ENCODE measurements at regions not wholly inside any gene's neighbourhood (a gene's known extent, or its start where the extent isn't known, plus 50 kb on each side); places are given as distances from the start of the nearest gene placed in this dataset.

- no peaks in the 10 kb centered on the region for H3K27me3 Mint-ChIP-seq (ENCODE audit: low read depth)
- DNase-seq = no peak
- CTCF ChIA-PET = no interaction called here
- no peak for ATAC-seq
- H3K36me3 Mint-ChIP-seq (ENCODE audit: low read depth) = no peaks in the 10 kb centered on the region
- no peaks in the 10 kb centered on the region for H3K4me1 Mint-ChIP-seq (ENCODE audit: low read depth)
- peaks cover 8% of the 10 kb centered on the region for H3K9me3 Mint-ChIP-seq (ENCODE audit: insufficient read depth)
- no peak overlapping the region for H3K27ac Mint-ChIP-seq
- no peak overlapping the region for H3K4me3 Mint-ChIP-seq
- POLR2A ChIA-PET = no interaction called here
These were observed 973.5 kb upstream of the B3GALT2 start for GRCh38 chr1:194159941-194160340.

GRCh38 chr1:194155962-194156361 is 969.5 kb upstream of the B3GALT2 start:
- Mint-ChIP-seq H3K27me3 (ENCODE audit: low read depth) (no peaks in the 10 kb centered on the region), H3K36me3 (ENCODE audit: low read depth) (no peaks in the 10 kb centered on the region), H3K4me1 (ENCODE audit: low read depth) (no peaks in the 10 kb centered on the region), H3K4me3 (no peak overlapping the region), H3K9me3 (ENCODE audit: insufficient read depth) (peaks cover 8% of the 10 kb centered on the region), H3K27ac (no peak overlapping the region)
- DNase-seq (no peak), ATAC-seq (no peak)
- POLR2A ChIA-PET = no interaction called here
- CTCF ChIA-PET = no interaction called here

DNA sequence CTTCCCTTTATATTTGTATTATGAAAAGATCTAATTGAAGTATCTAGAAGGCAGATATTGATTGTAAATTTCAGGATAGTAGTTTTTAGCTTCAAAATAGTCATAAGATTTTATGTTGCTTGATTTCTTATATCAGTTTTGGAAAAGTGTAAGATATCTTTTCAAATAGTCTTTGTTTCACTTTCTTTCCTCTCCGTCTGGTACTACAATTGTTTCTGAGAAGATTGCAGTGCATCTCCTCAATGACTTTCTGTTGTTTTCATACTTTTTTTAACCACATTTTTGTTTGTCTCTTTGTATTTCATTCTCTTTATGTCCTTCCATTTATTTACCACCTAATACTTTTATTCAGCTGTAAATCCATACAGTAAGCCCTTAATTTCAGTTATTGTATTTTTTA is 964.6 kb upstream of the B3GALT2 start:
- ATAC-seq = no peak
- Mint-ChIP-seq H3K9me3 (ENCODE audit: insufficient read depth) (no peaks in the 10 kb centered on the region), H3K36me3 (ENCODE audit: low read depth) (no peaks in the 10 kb centered on the region), H3K27me3 (ENCODE audit: low read depth) (no peaks in the 10 kb centered on the region), H3K27ac (peak overlapping the region; percentile 67), H3K4me1 (ENCODE audit: low read depth) (no peaks in the 10 kb centered on the region), H3K4me3 (peak overlapping the region; percentile 60)
- DNase-seq = no peak
- CTCF ChIA-PET = no interaction called here
- POLR2A ChIA-PET = no interaction called here

DNA sequence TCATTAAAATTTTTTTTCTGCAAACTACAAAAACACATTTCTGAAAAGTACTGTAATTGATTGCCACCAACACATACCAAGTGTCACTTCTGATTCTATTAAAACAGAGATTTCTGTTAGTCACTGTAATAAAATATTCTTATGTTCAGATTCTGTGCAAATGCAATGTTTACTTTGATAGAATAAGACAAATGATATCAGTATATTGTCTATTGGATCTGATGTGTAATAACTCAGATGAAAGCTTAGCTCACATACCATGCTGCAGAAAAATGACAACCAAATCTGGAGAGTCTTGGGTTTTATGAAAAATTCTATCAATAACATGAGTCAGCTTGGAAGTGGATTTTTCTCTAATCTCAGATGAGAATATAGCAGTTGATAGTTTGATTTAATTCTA is 963.8 kb upstream of the B3GALT2 start:
- H3K4me1 Mint-ChIP-seq (ENCODE audit: low read depth) = no peaks in the 10 kb centered on the region
- H3K36me3 Mint-ChIP-seq (ENCODE audit: low read depth) = no peaks in the 10 kb centered on the region
- H3K27ac Mint-ChIP-seq = no peak overlapping the region
- ChIA-PET POLR2A (no interaction called here), CTCF (no interaction called here)
- H3K27me3 Mint-ChIP-seq (ENCODE audit: low read depth) = no peaks in the 10 kb centered on the region
- DNase-seq (no peak), ATAC-seq (no peak)
- H3K9me3 Mint-ChIP-seq (ENCODE audit: insufficient read depth) = no peaks in the 10 kb centered on the region
- H3K4me3 Mint-ChIP-seq = no peak overlapping the region

GRCh38 chr1:194133152-194133551 is 946.7 kb upstream of the B3GALT2 start:
- ATAC-seq (no peak), DNase-seq (no peak)
- no peaks in the 10 kb centered on the region for H3K27me3 Mint-ChIP-seq (ENCODE audit: low read depth)
- ChIA-PET CTCF (interaction anchor here (0.7 kb wide), 1 partner anchor 142 kb away, joined by 3 read pairs; no protein-coding TSS in a partner anchor), POLR2A (no interaction called here)
- H3K4me1 Mint-ChIP-seq (ENCODE audit: low read depth) = peaks cover 5% of the 10 kb centered on the region
- H3K4me3 Mint-ChIP-seq = no peak overlapping the region
- H3K36me3 Mint-ChIP-seq (ENCODE audit: low read depth) = no peaks in the 10 kb centered on the region
- no peaks in the 10 kb centered on the region for H3K9me3 Mint-ChIP-seq (ENCODE audit: insufficient read depth)
- no peak overlapping the region for H3K27ac Mint-ChIP-seq

DNA sequence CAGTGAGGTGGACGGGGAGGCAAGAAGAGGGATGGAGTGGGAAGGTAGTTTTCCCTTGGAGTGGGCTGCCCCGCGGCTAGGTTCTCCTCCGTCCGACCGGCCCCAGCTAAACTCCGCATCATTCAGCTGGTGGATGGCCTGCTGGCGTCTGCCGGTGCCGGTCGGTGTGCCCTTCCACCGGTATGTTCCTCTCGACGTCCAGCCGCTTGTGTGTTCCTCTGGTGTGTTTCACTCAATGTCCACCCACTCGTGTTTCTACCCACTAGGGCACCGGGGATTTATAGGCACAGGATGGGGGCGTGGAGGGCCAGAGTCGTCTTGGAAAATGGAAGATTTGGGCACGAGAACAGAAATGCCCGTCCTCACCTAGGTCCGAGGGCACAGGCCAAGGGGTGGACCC is 931.7 kb upstream of the B3GALT2 start:
- DNase-seq (no peak), ATAC-seq (no peak)
- Mint-ChIP-seq H3K4me3 (no peak overlapping the region), H3K9me3 (ENCODE audit: insufficient read depth) (no peaks in the 10 kb centered on the region), H3K4me1 (ENCODE audit: low read depth) (no peaks in the 10 kb centered on the region), H3K27ac (no peak overlapping the region), H3K27me3 (ENCODE audit: low read depth) (no peaks in the 10 kb centered on the region), H3K36me3 (ENCODE audit: low read depth) (no peaks in the 10 kb centered on the region)
- ChIA-PET CTCF (no interaction called here), POLR2A (no interaction called here)

GRCh38 chr1:194117582-194117981 is 931.2 kb upstream of the B3GALT2 start:
- no peak overlapping the region for H3K4me3 Mint-ChIP-seq
- no peak for ATAC-seq
- no peaks in the 10 kb centered on the region for H3K4me1 Mint-ChIP-seq (ENCODE audit: low read depth)
- no peaks in the 10 kb centered on the region for H3K27me3 Mint-ChIP-seq (ENCODE audit: low read depth)
- DNase-seq = no peak
- H3K36me3 Mint-ChIP-seq (ENCODE audit: low read depth) = no peaks in the 10 kb centered on the region
- CTCF ChIA-PET = no interaction called here
- POLR2A ChIA-PET = no interaction called here
- H3K27ac Mint-ChIP-seq = no peak overlapping the region
- H3K9me3 Mint-ChIP-seq (ENCODE audit: insufficient read depth) = no peaks in the 10 kb centered on the region

DNA sequence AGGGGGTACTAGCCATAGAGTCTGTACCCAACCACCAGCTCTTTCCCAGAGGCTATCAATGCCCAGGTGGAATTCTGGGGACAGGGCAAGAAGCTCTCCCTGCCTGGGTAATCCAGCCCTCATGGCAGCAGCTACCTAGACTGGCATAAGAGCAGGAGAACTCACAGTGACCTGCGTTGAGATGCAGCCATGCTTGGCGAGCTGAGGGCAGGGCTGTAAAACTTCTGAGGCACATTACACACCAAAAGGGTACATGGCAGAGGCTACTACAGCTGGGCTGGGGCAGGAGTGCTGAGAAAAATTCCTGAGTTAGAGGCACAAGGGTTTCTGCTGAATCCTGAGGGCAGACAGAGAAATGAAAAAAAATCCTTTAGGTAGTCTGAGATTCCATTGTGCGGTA is 927.9 kb upstream of the B3GALT2 start:
- Mint-ChIP-seq H3K27me3 (ENCODE audit: low read depth) (no peaks in the 10 kb centered on the region), H3K27ac (no peak overlapping the region), H3K9me3 (ENCODE audit: insufficient read depth) (no peaks in the 10 kb centered on the region), H3K36me3 (ENCODE audit: low read depth) (no peaks in the 10 kb centered on the region), H3K4me1 (ENCODE audit: low read depth) (no peaks in the 10 kb centered on the region), H3K4me3 (no peak overlapping the region)
- ATAC-seq (no peak), DNase-seq (no peak)
- CTCF ChIA-PET = interaction anchor here (0.7 kb wide), 1 partner anchor 12 kb away, joined by 3 read pairs; no protein-coding TSS in a partner anchor
- POLR2A ChIA-PET = no interaction called here

GRCh38 chr1:194105381-194105780 is 919.0 kb upstream of the B3GALT2 start:
- CTCF ChIA-PET = no interaction called here
- no peak for ATAC-seq
- no peak overlapping the region for H3K27ac Mint-ChIP-seq

DNA sequence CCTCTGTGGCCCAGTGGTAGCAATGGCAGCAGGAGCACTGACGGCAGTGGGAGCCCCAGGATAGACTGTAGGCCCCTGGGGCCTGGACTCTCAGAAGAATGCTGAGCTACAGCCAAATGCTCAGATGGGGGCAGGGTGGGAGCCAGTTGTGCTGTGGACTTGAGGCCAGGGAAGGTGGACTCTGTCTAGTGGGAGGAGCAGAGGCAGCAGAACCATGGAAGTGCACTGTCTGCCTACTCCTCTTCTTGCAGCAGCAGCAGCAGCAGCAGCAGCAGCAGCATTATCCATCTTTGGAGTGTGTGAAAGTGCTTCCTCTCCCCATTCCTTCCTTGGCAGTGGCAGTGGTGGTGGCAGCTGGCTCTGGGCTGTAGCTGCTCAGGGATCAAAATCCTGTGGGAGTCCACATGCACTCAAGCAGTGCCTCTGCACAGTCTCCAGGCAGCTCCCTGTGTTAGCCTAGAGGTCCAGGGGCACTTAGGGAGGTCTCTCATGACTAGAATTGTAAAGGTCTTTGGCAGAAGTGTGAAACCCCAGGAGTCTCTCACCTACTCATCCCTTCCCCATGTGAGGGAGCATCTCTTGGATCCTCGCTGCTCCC is 917.9 kb upstream of the B3GALT2 start:
- no peaks in the 10 kb centered on the region for H3K4me1 Mint-ChIP-seq (ENCODE audit: low read depth)
- no peak overlapping the region for H3K27ac Mint-ChIP-seq
- no peaks in the 10 kb centered on the region for H3K9me3 Mint-ChIP-seq (ENCODE audit: insufficient read depth)
- ChIA-PET CTCF (no interaction called here), POLR2A (no interaction called here)
- ATAC-seq (no peak), DNase-seq (no peak)
- H3K4me3 Mint-ChIP-seq = no peak overlapping the region
- no peaks in the 10 kb centered on the region for H3K36me3 Mint-ChIP-seq (ENCODE audit: low read depth)
- H3K27me3 Mint-ChIP-seq (ENCODE audit: low read depth) = no peaks in the 10 kb centered on the region

More at GRCh38 chr1:194105381-194105780, 919.0 kb upstream of the B3GALT2 start:
- Mint-ChIP-seq H3K36me3 (ENCODE audit: low read depth) (no peaks in the 10 kb centered on the region), H3K4me1 (ENCODE audit: low read depth) (no peaks in the 10 kb centered on the region), H3K27me3 (ENCODE audit: low read depth) (no peaks in the 10 kb centered on the region), H3K4me3 (no peak overlapping the region), H3K9me3 (ENCODE audit: insufficient read depth) (no peaks in the 10 kb centered on the region)
- POLR2A ChIA-PET = no interaction called here
- no peak for DNase-seq

DNA sequence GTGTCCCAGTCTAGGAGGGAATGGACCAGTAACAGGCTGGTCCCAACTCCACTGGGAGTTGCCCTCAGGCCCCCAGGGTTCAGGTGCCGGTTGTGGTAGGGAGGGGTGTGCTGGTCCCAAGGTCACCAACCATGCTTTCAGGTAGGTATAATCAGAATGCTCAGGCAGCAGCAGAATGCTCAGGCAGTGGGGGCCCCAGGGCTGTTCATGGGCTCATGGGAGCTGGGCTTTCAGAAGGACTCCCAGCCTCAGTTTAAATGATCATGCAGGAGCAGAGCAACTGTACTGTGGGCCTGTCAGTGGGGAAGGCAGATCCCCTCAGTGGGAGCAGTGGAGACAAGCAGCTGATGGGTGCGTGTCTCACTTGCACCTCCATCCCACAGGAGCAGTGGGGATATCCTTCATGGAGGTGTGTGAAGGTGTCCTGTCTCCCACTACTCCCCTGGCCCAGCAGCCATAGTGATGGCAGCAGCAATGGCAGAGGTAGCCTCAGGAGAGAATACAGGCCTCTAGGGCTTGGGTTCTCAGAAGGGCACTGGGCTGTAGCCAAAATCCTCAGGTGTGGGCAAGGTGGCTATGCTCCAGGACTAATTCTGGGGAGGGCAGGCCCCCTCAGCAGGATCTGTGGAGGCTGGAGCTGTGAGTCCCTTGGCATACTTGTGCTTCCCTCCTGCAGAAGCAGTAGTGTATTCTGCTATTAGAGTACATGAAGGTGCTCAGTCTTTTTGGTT is 917.3 kb upstream of the B3GALT2 start:
- Mint-ChIP-seq H3K27ac (no peak overlapping the region), H3K27me3 (ENCODE audit: low read depth) (no peaks in the 10 kb centered on the region), H3K4me3 (no peak overlapping the region), H3K9me3 (ENCODE audit: insufficient read depth) (no peaks in the 10 kb centered on the region), H3K4me1 (ENCODE audit: low read depth) (no peaks in the 10 kb centered on the region), H3K36me3 (ENCODE audit: low read depth) (no peaks in the 10 kb centered on the region)
- CTCF ChIA-PET = no interaction called here
- no peak for DNase-seq
- POLR2A ChIA-PET = no interaction called here
- ATAC-seq = no peak

DNA sequence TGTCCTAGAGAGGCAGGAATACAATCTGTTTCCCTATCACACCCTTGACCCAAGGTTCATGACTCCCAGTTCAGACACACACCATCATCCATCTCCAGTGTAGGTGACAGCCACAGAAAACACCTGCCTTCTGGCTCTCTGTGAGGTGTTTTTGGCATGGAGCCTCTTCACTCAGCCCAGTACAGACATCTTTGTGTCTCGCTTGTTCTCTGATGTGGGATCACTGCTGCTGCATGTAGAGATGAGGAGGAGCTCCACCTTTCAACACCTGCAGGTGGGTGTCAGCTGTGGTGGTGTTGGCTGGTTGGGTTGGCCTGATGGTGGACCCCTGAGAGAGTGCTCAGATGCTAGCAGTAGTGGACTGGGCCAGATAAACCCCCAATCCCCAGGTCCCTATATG is 916.7 kb upstream of the B3GALT2 start:
- no peaks in the 10 kb centered on the region for H3K36me3 Mint-ChIP-seq (ENCODE audit: low read depth)
- no peak for DNase-seq
- no peak overlapping the region for H3K4me3 Mint-ChIP-seq
- H3K9me3 Mint-ChIP-seq (ENCODE audit: insufficient read depth) = no peaks in the 10 kb centered on the region
- no peaks in the 10 kb centered on the region for H3K4me1 Mint-ChIP-seq (ENCODE audit: low read depth)
- no peaks in the 10 kb centered on the region for H3K27me3 Mint-ChIP-seq (ENCODE audit: low read depth)
- H3K27ac Mint-ChIP-seq = no peak overlapping the region
- ChIA-PET CTCF (no interaction called here), POLR2A (no interaction called here)
- no peak for ATAC-seq

DNA sequence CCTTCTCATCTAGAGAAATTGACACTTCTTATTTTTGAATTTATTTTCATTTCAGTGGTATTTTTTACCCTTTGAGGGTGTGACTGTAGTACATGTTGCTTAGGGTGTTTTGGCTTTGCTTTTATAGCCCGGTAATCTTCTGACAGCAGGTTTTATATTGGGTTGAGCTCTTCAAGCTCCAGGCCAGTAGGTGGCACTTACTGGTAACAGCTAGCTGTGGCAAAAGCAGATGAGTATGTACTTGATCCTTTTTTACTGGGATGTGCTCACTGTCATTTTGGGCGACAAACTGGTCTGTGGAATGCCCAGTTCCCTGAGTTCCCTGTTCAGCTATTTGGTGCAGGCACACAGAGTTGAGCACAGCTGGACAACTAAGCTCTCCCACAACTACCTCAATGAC is 916.2 kb upstream of the B3GALT2 start:
- no peak for ATAC-seq
- POLR2A ChIA-PET = no interaction called here
- CTCF ChIA-PET = interaction anchor here (1.0 kb wide), 1 partner anchor 11 kb away, joined by 3 read pairs; no protein-coding TSS in a partner anchor
- Mint-ChIP-seq H3K4me3 (no peak overlapping the region), H3K27ac (no peak overlapping the region), H3K27me3 (ENCODE audit: low read depth) (no peaks in the 10 kb centered on the region), H3K4me1 (ENCODE audit: low read depth) (no peaks in the 10 kb centered on the region), H3K36me3 (ENCODE audit: low read depth) (no peaks in the 10 kb centered on the region), H3K9me3 (ENCODE audit: insufficient read depth) (no peaks in the 10 kb centered on the region)
- no peak for DNase-seq
